B cell (primary cell): ENCODE measurements at regions not wholly inside any gene's neighbourhood (a gene's known extent, or its start where the extent isn't known, plus 50 kb on each side); places are given as distances from the start of the nearest gene placed in this dataset.

Source experiments
- ATAC-seq: fragments of 200-7000 bp; cut with Tn5 transposase; one replicate; pipeline ENCODE4 v1.10.0; 2021; ENCODE audit warnings: low read depth, mild to moderate bottlenecking, moderate number of reproducible peaks, moderate library complexity
- CTCF ChIA-PET: fragments of 350-600 bp; sonication (Branson Sonifier 250); formaldehyde crosslinking; loops from one replicate; lab custom pipeline; 2021; ENCODE audit warnings: antibody characterized with exemption, inconsistent platforms; lab: Charles Lee
- POLR2A ChIA-PET: fragments of 350-600 bp; sonication (Branson Sonifier 250); formaldehyde crosslinking; loops from one replicate; lab custom pipeline; 2021; ENCODE audit warnings: antibody characterized with exemption; lab: Charles Lee
- DNase-seq: peaks from one replicate; pipeline ENCODE4 v3.0.0; 2013
- H2AFZ ChIP-seq: 2 replicates; pipeline ENCODE4 v1.6.1; 2012; ENCODE audit warnings: mild to moderate bottlenecking, low read depth, low read length; ENCODE audit not compliant: insufficient read depth, poor library complexity, severe bottlenecking
- H3K27ac ChIP-seq, 2 donors: 1 replicate in 1 of 2; 2 replicates in 1 of 2; pipeline ENCODE4 v1.5.1; 2012 to 2013; ENCODE audit warnings: low read length in 2 of 2, mild to moderate bottlenecking in 2 of 2, moderate library complexity in 1 of 2
- H3K27me3 ChIP-seq, 4 experiments: fragments of 200-600 bp in 1 of 4; sonication (generic) in 1 of 4; replicated peaks in 1 of 4; 1 replicate in 2 of 4; 2 replicates in 2 of 4; pipeline versions ENCODE4 v1.6.1 to v1.7.0; 2013 to 2016; ENCODE audit warnings: low read length in 3 of 4, mild to moderate bottlenecking in 2 of 4, mixed read lengths in 1 of 4, moderate library complexity in 1 of 4; ENCODE audit not compliant: insufficient read depth in 4 of 4, control insufficient read depth in 3 of 4; ENCODE audit errors: control extremely low read depth in 1 of 4
- H3K36me3 ChIP-seq, 2 experiments: replicated peaks in 1 of 2; 1 replicate in 1 of 2; 2 replicates in 1 of 2; pipeline versions ENCODE4 v1.6.1 to v1.7.1; 2013; ENCODE audit warnings: low read length in 1 of 2; ENCODE audit not compliant: insufficient read depth in 2 of 2, control insufficient read depth in 1 of 2; ENCODE audit errors: control extremely low read depth in 1 of 2, extremely low read depth in 1 of 2
- H3K4me1 ChIP-seq, 2 donors: fragments of 200-600 bp in 1 of 2; sonication (generic) in 1 of 2; 1 replicate in 1 of 2; 2 replicates in 1 of 2; pipeline versions ENCODE4 v1.5.1 to v1.6.1; 2013 to 2017; ENCODE audit warnings: low read length in 2 of 2; ENCODE audit not compliant: control insufficient read depth in 2 of 2, insufficient read depth in 2 of 2
- H3K4me2 ChIP-seq: replicated peaks from 2 replicates; pipeline ENCODE3; 2012; ENCODE audit warnings: mild to moderate bottlenecking, low read depth, low read length; ENCODE audit not compliant: poor library complexity, severe bottlenecking
- H3K4me3 ChIP-seq, 5 experiments: fragments of 200-600 bp in 1 of 5; sonication (generic) in 1 of 5; 1 replicate in 3 of 5; 2 replicates in 2 of 5; pipeline versions ENCODE4 v1.5.1 to v1.7.0; 2011 to 2016; ENCODE audit warnings: low read length in 4 of 5, mild to moderate bottlenecking in 4 of 5, low read depth in 2 of 5, control low read depth in 1 of 5, moderate library complexity in 1 of 5; ENCODE audit not compliant: insufficient read depth in 1 of 5; ENCODE audit errors: control extremely low read depth in 1 of 5, extremely low read depth in 1 of 5
- H3K79me2 ChIP-seq: fragments of 200-600 bp; sonication (generic); one replicate; pipeline ENCODE4 v1.6.0; 2016; ENCODE audit warnings: low read length; ENCODE audit not compliant: control insufficient read depth, insufficient read depth
- H3K9ac ChIP-seq: fragments of 200-600 bp; sonication (generic); 2 replicates; pipeline ENCODE4 v1.6.1; 2017; ENCODE audit warnings: mild to moderate bottlenecking, low read length, moderate library complexity
- H3K9me3 ChIP-seq, 3 donors: one replicate each; pipeline versions ENCODE4 v1.6.1 to v1.7.1; 2013; ENCODE audit warnings: low read length in 2 of 3; ENCODE audit not compliant: control insufficient read depth in 2 of 3, insufficient read depth in 1 of 3; ENCODE audit errors: control extremely low read depth in 1 of 3
- H4K20me1 ChIP-seq: 2 replicates; pipeline ENCODE4 v1.6.0; 2012; ENCODE audit warnings: mild to moderate bottlenecking, low read length; ENCODE audit not compliant: insufficient read depth, control insufficient read depth, poor library complexity, severe bottlenecking
- H3K27ac Mint-ChIP-seq: one replicate; pipeline ENCODE4 v1.8.0; 2021; ENCODE audit warnings: mixed read lengths
- H3K27me3 Mint-ChIP-seq: one replicate; pipeline ENCODE4 v1.8.0; 2021; ENCODE audit warnings: mixed read lengths
- H3K4me1 Mint-ChIP-seq: one replicate; pipeline ENCODE4 v1.8.0; 2021; ENCODE audit warnings: mixed read lengths
- H3K4me3 Mint-ChIP-seq: one replicate; pipeline ENCODE4 v1.8.0; 2021; ENCODE audit warnings: mixed read lengths
- H3K9me3 Mint-ChIP-seq: one replicate; pipeline ENCODE4 v1.8.0; 2022; ENCODE audit warnings: mixed read lengths; ENCODE audit not compliant: insufficient read depth
- EZH2 ChIP-seq: IDR thresholded peaks from 2 replicates; pipeline ENCODE4 v1.6.1; 2012; ENCODE audit warnings: borderline replicate concordance, low read depth, mild to moderate bottlenecking, moderate library complexity, low read length; ENCODE audit not compliant: insufficient read depth, poor library complexity, severe bottlenecking
- WGBS: methylation state at CpG from one replicate; pipeline ENCODE4 v1.1.5; 2013; ENCODE audit warnings: missing lambda C conversion rate; ENCODE audit not compliant: insufficient coverage; 5-methylcytosine and 5-hydroxymethylcytosine counted together
- intact Hi-C: fragments of 100-400 bp; cut with micrococcal nuclease; formaldehyde crosslinking; loops from one replicate; pipeline ENCODE4 v1.10.0; 2022
- TF ChIP-seq, protein P1 (sequence below): fragments of 200-600 bp; IDR thresholded peaks from one replicate; pipeline ENCODE4 v1.8.0; 2022; ENCODE audit warnings: antibody characterized with exemption, mild to moderate bottlenecking

DNA sequence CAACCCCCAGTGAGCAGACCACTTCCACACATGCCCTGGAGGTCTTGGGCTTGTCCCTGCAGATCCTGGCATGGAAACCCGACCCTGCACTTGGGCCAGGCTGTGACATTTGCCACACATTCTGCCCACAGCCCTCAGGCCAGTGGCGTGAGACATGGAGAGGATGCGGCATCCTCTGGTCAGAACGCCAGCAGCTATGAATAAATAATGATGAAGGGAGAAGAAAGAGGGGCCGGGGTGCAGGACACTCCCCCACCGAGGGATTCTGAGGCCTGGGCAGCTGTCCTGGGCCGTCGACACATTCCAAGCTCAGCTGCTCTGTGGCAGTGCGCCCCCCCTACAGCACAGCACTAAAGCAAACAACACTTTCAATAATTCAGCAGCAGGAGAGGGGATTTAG, 148.8 kb downstream of the ENGASE start:
- peaks cover 8% of the 10 kb centered on the region for H3K4me1 Mint-ChIP-seq

DNA sequence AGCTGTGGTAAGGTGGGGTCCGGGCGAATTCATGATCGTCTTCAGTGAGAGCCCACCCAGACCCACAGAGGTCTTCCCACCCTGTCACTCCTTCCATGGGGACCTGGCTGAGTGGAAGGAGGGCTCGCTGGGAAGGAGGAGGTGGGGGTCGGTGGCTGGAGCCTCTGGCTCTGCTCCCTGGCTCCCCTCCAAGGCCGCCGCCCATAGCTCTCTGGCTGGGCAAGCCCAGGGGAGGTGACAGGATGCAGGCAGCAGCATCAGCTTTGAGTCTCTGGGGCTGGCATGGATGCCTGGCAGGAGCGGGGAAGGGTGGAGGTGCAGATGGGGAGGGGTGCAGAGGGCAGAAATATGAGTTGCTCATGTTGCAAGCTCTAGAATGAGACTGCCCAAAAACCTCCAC, 147.0 kb downstream of the ENGASE start:
- peaks cover 0 to 37% (median 3%) of the 10 kb centered on the region in 4 experiments for H3K27me3 ChIP-seq
- DNase-seq = no peak
- H3K4me2 ChIP-seq = no peak overlapping the region
- H3K79me2 ChIP-seq = no peaks in the 10 kb centered on the region
- Mint-ChIP-seq H3K4me3 (no peak overlapping the region), H3K9me3 (no peaks in the 10 kb centered on the region), H3K27ac (no peak overlapping the region), H3K4me1 (peaks cover 8% of the 10 kb centered on the region), H3K27me3 (peaks cover 52% of the 10 kb centered on the region)
- H3K9me3 ChIP-seq = peaks cover 0 to 3% (median 0%) of the 10 kb centered on the region in 3 donors
- no peak for ATAC-seq
- intact Hi-C loops = no loop called here
- H3K4me1 ChIP-seq = peaks cover 7% of the 10 kb centered on the region in 2 donors
- no peaks in the 10 kb centered on the region for H4K20me1 ChIP-seq
- ChIA-PET POLR2A (no interaction called here), CTCF (no interaction called here)
- no peak overlapping the region for H2AFZ ChIP-seq
- H3K9ac ChIP-seq = no peak overlapping the region
- H3K4me3 ChIP-seq = no peak overlapping the region
- no peak overlapping the region for H3K27ac ChIP-seq
- TF ChIP-seq, protein P1, sequence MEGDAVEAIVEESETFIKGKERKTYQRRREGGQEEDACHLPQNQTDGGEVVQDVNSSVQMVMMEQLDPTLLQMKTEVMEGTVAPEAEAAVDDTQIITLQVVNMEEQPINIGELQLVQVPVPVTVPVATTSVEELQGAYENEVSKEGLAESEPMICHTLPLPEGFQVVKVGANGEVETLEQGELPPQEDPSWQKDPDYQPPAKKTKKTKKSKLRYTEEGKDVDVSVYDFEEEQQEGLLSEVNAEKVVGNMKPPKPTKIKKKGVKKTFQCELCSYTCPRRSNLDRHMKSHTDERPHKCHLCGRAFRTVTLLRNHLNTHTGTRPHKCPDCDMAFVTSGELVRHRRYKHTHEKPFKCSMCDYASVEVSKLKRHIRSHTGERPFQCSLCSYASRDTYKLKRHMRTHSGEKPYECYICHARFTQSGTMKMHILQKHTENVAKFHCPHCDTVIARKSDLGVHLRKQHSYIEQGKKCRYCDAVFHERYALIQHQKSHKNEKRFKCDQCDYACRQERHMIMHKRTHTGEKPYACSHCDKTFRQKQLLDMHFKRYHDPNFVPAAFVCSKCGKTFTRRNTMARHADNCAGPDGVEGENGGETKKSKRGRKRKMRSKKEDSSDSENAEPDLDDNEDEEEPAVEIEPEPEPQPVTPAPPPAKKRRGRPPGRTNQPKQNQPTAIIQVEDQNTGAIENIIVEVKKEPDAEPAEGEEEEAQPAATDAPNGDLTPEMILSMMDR = no peak
- TF ChIP-seq EZH2 = no peak
- no peaks in the 10 kb centered on the region for H3K36me3 ChIP-seq
- 90% methylated on average over 3 of the region's 8 CpGs for WGBS

More for the DNA sequence above, 148.8 kb downstream of the ENGASE start:
- Histone ChIP-seq H3K4me3 (no peak overlapping the region), H4K20me1 (no peaks in the 10 kb centered on the region), H3K9ac (no peak overlapping the region), H3K36me3 (no peaks in the 10 kb centered on the region), H3K9me3 (peaks cover 0 to 3% (median 0%) of the 10 kb centered on the region in 3 donors), H3K4me1 (peaks cover 7% of the 10 kb centered on the region in 2 donors), H3K79me2 (no peaks in the 10 kb centered on the region), H2AFZ (no peak overlapping the region), H3K27ac (no peak overlapping the region), H3K27me3 (peaks cover 0 to 37% (median 3%) of the 10 kb centered on the region in 4 experiments), H3K4me2 (no peak overlapping the region)
- intact Hi-C loops = no loop called here
- Mint-ChIP-seq H3K9me3 (no peaks in the 10 kb centered on the region), H3K27me3 (peaks cover 48% of the 10 kb centered on the region), H3K4me3 (no peak overlapping the region), H3K27ac (no peak overlapping the region)
- DNase-seq (no peak), ATAC-seq (no peak)
- TF ChIP-seq, protein P1 = no peak
- TF ChIP-seq EZH2 = no peak
- 54% methylated on average over 2 of the region's 9 CpGs for WGBS
- POLR2A ChIA-PET = no interaction called here
- CTCF ChIA-PET = no interaction called here
